GM12878 (cell line): ENCODE measurements at regions not wholly inside any gene's neighbourhood (a gene's known extent, or its start where the extent isn't known, plus 50 kb on each side); places are given as distances from the start of the nearest gene placed in this dataset.

Source experiments
- ATAC-seq: fragments of 200-7000 bp; cut with Tn5 transposase; 3 replicates; pipeline ENCODE4 v1.9.1; 2020; ENCODE audit warnings: mild to moderate bottlenecking, moderate library complexity
- BruUV-seq: library from RNA; stranded (reverse); fragments of 400-500 nt; replicated peaks from 2 replicates; lab custom pipeline; 2021; lab: Mats Ljungman, UMichigan
- CTCF ChIA-PET: fragments of 300-600 bp; sonication (Branson Sonifier 250); formaldehyde crosslinking; extraction: SDS; loops from one replicate; lab custom pipeline; 2021; ENCODE audit warnings: inconsistent platforms; lab: Yijun Ruan, JAX
- POLR2A ChIA-PET: fragments of 350-600 bp; formaldehyde crosslinking; extraction: SDS; loops from one replicate; lab custom pipeline; 2021; ENCODE audit warnings: inconsistent platforms; lab: Charles Lee
- RAD21 ChIA-PET: fragments of 300-600 bp; sonication (Branson Sonifier 250); formaldehyde crosslinking; loops from one replicate; lab custom pipeline; 2023; ENCODE audit warnings: antibody characterized with exemption; ENCODE audit not compliant: unreplicated experiment; lab: Charles Lee
- SMC1A ChIA-PET: fragments of 300-600 bp; sonication (Branson Sonifier 250); formaldehyde crosslinking; loops from one replicate; lab custom pipeline; 2023; ENCODE audit not compliant: unreplicated experiment, uncharacterized antibody; lab: Charles Lee
- DNase-seq: peaks from one replicate; pipeline ENCODE4 v3.0.0-alpha.2; 2011; ENCODE audit warnings: low read depth, low spot score
- FAIRE-seq: peaks from 3 replicates; lab custom pipeline; 2011; peaks lifted over from hg19 to GRCh38; lab: Jason Lieb, UNC
- H2AFZ ChIP-seq: 2 replicates; pipeline ENCODE4 v1.6.0; 2011; ENCODE audit warnings: low read depth, low read length, control low read depth; ENCODE audit not compliant: control insufficient read depth
- H3K27ac ChIP-seq: 2 replicates; pipeline ENCODE4 v1.5.1; 2011; ENCODE audit warnings: control low read depth; ENCODE audit not compliant: control insufficient read depth, insufficient read depth
- H3K27me3 ChIP-seq, 2 experiments: replicated peaks in 1 of 2; 2 replicates each; pipeline versions ENCODE4 v1.6.0 to v1.6.1; 2011; ENCODE audit warnings: low read length in 1 of 2; ENCODE audit not compliant: control insufficient read depth in 2 of 2, insufficient read depth in 2 of 2
- H3K36me3 ChIP-seq, 2 experiments: 2 replicates each; pipeline ENCODE4 v1.5.1; 2011; ENCODE audit warnings: low read length in 1 of 2; ENCODE audit not compliant: control insufficient read depth in 2 of 2, insufficient read depth in 2 of 2
- H3K4me1 ChIP-seq: 2 replicates; pipeline ENCODE4 v1.6.1; 2011; ENCODE audit warnings: mild to moderate bottlenecking, low read length, moderate library complexity, mixed read lengths; ENCODE audit not compliant: control insufficient read depth, insufficient read depth
- H3K4me2 ChIP-seq: 2 replicates; pipeline ENCODE4 v1.6.0; 2011; ENCODE audit warnings: control low read depth; ENCODE audit not compliant: control insufficient read depth, insufficient read depth
- H3K4me3 ChIP-seq: fragments of 200-600 bp; sonication (generic); 2 replicates; pipeline ENCODE4 v1.5.1; 2016
- H3K79me2 ChIP-seq: 2 replicates; pipeline ENCODE4 v1.6.0; 2011; ENCODE audit warnings: low read length; ENCODE audit not compliant: control insufficient read depth, insufficient read depth
- H3K9ac ChIP-seq: 2 replicates; pipeline ENCODE4 v1.8.0; 2011; ENCODE audit warnings: low read length, control low read depth, mixed read lengths; ENCODE audit not compliant: control insufficient read depth, insufficient read depth
- H3K9me3 ChIP-seq: replicated peaks from 3 replicates; pipeline ENCODE4 v1.5.1; 2011; ENCODE audit warnings: mild to moderate bottlenecking, low read length; ENCODE audit not compliant: control insufficient read depth, insufficient read depth
- H4K20me1 ChIP-seq: 2 replicates; pipeline ENCODE4 v1.6.0; 2011; ENCODE audit not compliant: control insufficient read depth, insufficient read depth
- BHLHE40 ChIP-seq, 2 experiments: fragments of 450-650 bp in 1 of 2; IDR thresholded peaks; 2 replicates each; pipeline ENCODE4 v1.6.1; 2011 to 2017; ENCODE audit warnings: low read depth in 2 of 2, borderline replicate concordance in 1 of 2, improper control_type of control experiment in 1 of 2, low read length in 1 of 2, mild to moderate bottlenecking in 1 of 2
- BMI1 ChIP-seq: fragments of 450-650 bp; IDR thresholded peaks from 2 replicates; pipeline ENCODE4 v1.6.1; 2016; ENCODE audit warnings: mild to moderate bottlenecking, moderate library complexity, borderline replicate concordance
- CBX3 ChIP-seq: fragments of 200-600 bp; sonication (generic); IDR thresholded peaks from 2 replicates; pipeline ENCODE4 v1.6.1; 2016; ENCODE audit warnings: low read depth, borderline replicate concordance
- CHD1 ChIP-seq: IDR thresholded peaks from 2 replicates; pipeline ENCODE4 v1.6.1; 2012; ENCODE audit warnings: low read depth, low read length, improper control_type of control experiment
- FOS ChIP-seq: IDR thresholded peaks from 3 replicates; pipeline ENCODE4 v1.6.1; 2011; ENCODE audit warnings: borderline replicate concordance; ENCODE audit not compliant: insufficient read length; ENCODE audit errors: extremely low read depth
- HDAC6 ChIP-seq: fragments of 200-600 bp; sonication (generic); IDR thresholded peaks from one replicate; pipeline ENCODE4 v1.8.0; 2017; ENCODE audit warnings: antibody characterized with exemption; ENCODE audit not compliant: unreplicated experiment
- NFYB ChIP-seq: IDR thresholded peaks from 2 replicates; pipeline ENCODE4 v1.6.1; 2011; ENCODE audit warnings: low read depth, mild to moderate bottlenecking, low read length, improper control_type of control experiment, moderate library complexity; ENCODE audit not compliant: insufficient read depth
- PAX8 ChIP-seq: fragments of 450-650 bp; IDR thresholded peaks from 2 replicates; pipeline ENCODE4 v1.6.1; 2017; ENCODE audit warnings: mild to moderate bottlenecking, moderate library complexity
- POLR2AphosphoS2 ChIP-seq: IDR thresholded peaks from 2 replicates; pipeline ENCODE4 v1.6.1; 2011; ENCODE audit warnings: low read depth, mild to moderate bottlenecking, low read length, improper control_type of control experiment, moderate library complexity
- RB1 ChIP-seq: fragments of 450-650 bp; formaldehyde crosslinking; IDR thresholded peaks from 2 replicates; pipeline ENCODE4 v1.6.1; 2017; ENCODE audit warnings: mild to moderate bottlenecking, borderline replicate concordance
- RFX5 ChIP-seq: IDR thresholded peaks from 2 replicates; pipeline ENCODE4 v1.6.1; 2011; ENCODE audit warnings: low read depth, low read length, improper control_type of control experiment
- SMAD1 ChIP-seq: fragments of 450-650 bp; IDR thresholded peaks from 2 replicates; pipeline ENCODE4 v1.6.1; 2018; ENCODE audit warnings: mild to moderate bottlenecking, low read depth; ENCODE audit not compliant: partially characterized antibody
- SREBF2 ChIP-seq: IDR thresholded peaks from 2 replicates; pipeline ENCODE4 v1.6.1; 2012; ENCODE audit warnings: mild to moderate bottlenecking, low read length
- ZNF24 ChIP-seq: fragments of 450-650 bp; IDR thresholded peaks from 2 replicates; pipeline ENCODE4 v1.6.1; 2017; ENCODE audit warnings: antibody characterized with exemption, mild to moderate bottlenecking
- in situ Hi-C: fragments of 300-500 bp; cut with MboI; formaldehyde crosslinking; loops from 9 replicates; pipeline ENCODE4 v1.14.3; 2018; ENCODE audit warnings: mixed read lengths
- intact Hi-C: fragments of 100-400 bp; cut with micrococcal nuclease; formaldehyde crosslinking; loops from one replicate; pipeline ENCODE4 v1.14.2; 2022; ENCODE audit not compliant: unreplicated experiment
- TF ChIP-seq, protein P1 (sequence below): IDR thresholded peaks from 2 replicates; pipeline ENCODE4 v1.6.1; 2012; ENCODE audit warnings: improper control_type of control experiment, low read depth, low read length; ENCODE audit not compliant: insufficient replicate concordance

DNA sequence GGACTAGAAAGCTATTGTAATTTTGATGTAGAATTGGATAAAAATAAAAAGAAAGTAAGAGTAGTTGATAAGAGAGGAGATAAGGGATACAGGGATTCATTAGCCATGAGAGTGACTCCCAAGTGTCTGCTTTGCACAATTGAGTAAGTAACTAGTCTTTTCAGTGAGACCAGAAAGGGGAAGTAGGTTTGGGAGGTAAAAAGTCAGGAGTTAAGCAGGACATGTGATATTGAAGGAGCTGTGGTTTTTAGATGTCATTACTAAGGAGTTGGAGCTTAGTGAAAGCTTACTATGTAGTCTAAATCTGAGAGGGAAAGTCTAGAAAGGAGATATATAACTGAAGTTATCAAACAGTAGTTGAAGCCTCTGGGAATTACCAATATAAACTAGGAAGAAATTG lies 93.4 kb downstream of the SLC5A7 start:
- no peaks in the 10 kb centered on the region; a peak in 1 of 4 replicates for H3K27me3 ChIP-seq
- H3K9me3 ChIP-seq, result no peaks in the 10 kb centered on the region
- H3K9ac ChIP-seq, result no peak overlapping the region
- H3K36me3 ChIP-seq, result no peaks in the 10 kb centered on the region
- no peak overlapping the region for H3K4me2 ChIP-seq
- no peak overlapping the region for H3K4me3 ChIP-seq
- SMC1A ChIA-PET, result no interaction called here
- CTCF ChIA-PET, result no interaction called here
- FAIRE-seq (no peak), ATAC-seq (no peak), DNase-seq (no peak)
- no TSS peak for BruUV-seq
- POLR2A ChIA-PET, result no interaction called here
- TF ChIP-seq BMI1, result no peak
- no peak for TF ChIP-seq SREBF2
- TF ChIP-seq NFYB, result no peak
- TF ChIP-seq PAX8, result no peak
- TF ChIP-seq SMAD1, result no peak
- TF ChIP-seq CHD1, result no peak
- no peak for TF ChIP-seq FOS
- TF ChIP-seq BHLHE40 (IDR thresholded peaks at IDR 0.05; ENCODE audit: borderline replicate concordance in 1 of 2, low read depth in 2 of 2, low read length in 1 of 2), result no peak
- no peak for TF ChIP-seq ZNF24
- TF ChIP-seq RFX5, result no peak
- no peak for TF ChIP-seq POLR2AphosphoS2
- no peak for TF ChIP-seq CBX3
- no peak for TF ChIP-seq HDAC6
- TF ChIP-seq, protein P1, sequence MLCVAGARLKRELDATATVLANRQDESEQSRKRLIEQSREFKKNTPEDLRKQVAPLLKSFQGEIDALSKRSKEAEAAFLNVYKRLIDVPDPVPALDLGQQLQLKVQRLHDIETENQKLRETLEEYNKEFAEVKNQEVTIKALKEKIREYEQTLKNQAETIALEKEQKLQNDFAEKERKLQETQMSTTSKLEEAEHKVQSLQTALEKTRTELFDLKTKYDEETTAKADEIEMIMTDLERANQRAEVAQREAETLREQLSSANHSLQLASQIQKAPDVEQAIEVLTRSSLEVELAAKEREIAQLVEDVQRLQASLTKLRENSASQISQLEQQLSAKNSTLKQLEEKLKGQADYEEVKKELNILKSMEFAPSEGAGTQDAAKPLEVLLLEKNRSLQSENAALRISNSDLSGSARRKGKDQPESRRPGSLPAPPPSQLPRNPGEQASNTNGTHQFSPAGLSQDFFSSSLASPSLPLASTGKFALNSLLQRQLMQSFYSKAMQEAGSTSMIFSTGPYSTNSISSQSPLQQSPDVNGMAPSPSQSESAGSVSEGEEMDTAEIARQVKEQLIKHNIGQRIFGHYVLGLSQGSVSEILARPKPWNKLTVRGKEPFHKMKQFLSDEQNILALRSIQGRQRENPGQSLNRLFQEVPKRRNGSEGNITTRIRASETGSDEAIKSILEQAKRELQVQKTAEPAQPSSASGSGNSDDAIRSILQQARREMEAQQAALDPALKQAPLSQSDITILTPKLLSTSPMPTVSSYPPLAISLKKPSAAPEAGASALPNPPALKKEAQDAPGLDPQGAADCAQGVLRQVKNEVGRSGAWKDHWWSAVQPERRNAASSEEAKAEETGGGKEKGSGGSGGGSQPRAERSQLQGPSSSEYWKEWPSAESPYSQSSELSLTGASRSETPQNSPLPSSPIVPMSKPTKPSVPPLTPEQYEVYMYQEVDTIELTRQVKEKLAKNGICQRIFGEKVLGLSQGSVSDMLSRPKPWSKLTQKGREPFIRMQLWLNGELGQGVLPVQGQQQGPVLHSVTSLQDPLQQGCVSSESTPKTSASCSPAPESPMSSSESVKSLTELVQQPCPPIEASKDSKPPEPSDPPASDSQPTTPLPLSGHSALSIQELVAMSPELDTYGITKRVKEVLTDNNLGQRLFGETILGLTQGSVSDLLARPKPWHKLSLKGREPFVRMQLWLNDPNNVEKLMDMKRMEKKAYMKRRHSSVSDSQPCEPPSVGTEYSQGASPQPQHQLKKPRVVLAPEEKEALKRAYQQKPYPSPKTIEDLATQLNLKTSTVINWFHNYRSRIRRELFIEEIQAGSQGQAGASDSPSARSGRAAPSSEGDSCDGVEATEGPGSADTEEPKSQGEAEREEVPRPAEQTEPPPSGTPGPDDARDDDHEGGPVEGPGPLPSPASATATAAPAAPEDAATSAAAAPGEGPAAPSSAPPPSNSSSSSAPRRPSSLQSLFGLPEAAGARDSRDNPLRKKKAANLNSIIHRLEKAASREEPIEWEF, result no peak
- no peak for TF ChIP-seq RB1
- H3K4me1 ChIP-seq, result no peaks in the 10 kb centered on the region
- intact Hi-C loops, result no loop called here
- H2AFZ ChIP-seq, result no peak overlapping the region
- H4K20me1 ChIP-seq, result no peaks in the 10 kb centered on the region
- in situ Hi-C loops, result no loop called here
- RAD21 ChIA-PET, result no interaction called here
- no peaks in the 10 kb centered on the region for H3K79me2 ChIP-seq
- H3K27ac ChIP-seq, result no peak overlapping the region
